Esophagus muscularis mucosa (tissue), 4 donors: ENCODE measurements at regions not wholly inside any gene's neighbourhood (a gene's known extent, or its start where the extent isn't known, plus 50 kb on each side); places are given as distances from the start of the nearest gene placed in this dataset.

Experiments used
- CTCF ChIP-seq, 3 experiments: fragments of 200-600 bp in 2 of 3; fragments of 450-650 bp in 1 of 3; sonication (generic) in 2 of 3; IDR thresholded peaks; one replicate each; pipeline ENCODE4 v1.5.1; 2017 to 2019; ENCODE audit warnings: antibody characterized with exemption in 3 of 3, mild to moderate bottlenecking in 2 of 3, moderate library complexity in 1 of 3
- EP300 ChIP-seq: sonication (generic); formaldehyde crosslinking; IDR thresholded peaks from one replicate; pipeline ENCODE4 v1.6.1; 2017; ENCODE audit warnings: antibody characterized with exemption
- POLR2A ChIP-seq: fragments of 450-650 bp; IDR thresholded peaks from one replicate; pipeline ENCODE4 v1.6.1; 2017; ENCODE audit warnings: antibody characterized with exemption, moderate library complexity, mild to moderate bottlenecking, low read depth

- TF ChIP-seq CTCF (IDR thresholded peaks at IDR 0.05) (no peak), POLR2A (no peak), EP300 (no peak)
Observed at GRCh38 chr17:13117616-13118015, 99.8 kb upstream of the ELAC2 start.
